HG03378 (cell line): ENCODE measurements at regions not wholly inside any gene's neighbourhood (a gene's known extent, or its start where the extent isn't known, plus 50 kb on each side); places are given as distances from the start of the nearest gene placed in this dataset.

ENCODE experiments used
- ATAC-seq: cut with Tn5 transposase; IDR thresholded peaks from one replicate; pipeline ENCODE4 v1.9.1; 2021; ENCODE audit warnings: mild to moderate bottlenecking, moderate library complexity; ENCODE audit not compliant: unreplicated experiment

DNA sequence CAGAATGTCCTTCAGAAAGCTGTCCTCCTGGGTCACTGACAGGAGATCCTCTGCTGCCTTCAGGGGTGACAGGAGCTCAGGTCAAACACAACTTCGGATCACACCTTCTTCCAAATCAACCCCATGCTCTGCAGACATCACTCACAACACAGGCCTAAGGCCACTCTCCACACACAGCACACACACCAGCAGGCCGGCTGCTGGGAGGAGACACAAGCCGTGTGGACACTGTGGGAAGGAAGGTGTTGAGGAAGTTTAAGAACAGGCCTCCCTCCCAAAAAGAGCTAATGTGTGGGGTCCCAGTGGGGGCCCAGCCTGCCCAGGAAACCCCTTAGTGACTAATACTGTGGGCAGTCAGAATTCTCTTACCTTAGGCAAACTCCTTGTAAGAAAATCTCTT, 290.3 kb upstream of the ID2 start:
- ATAC-seq = no peak

DNA sequence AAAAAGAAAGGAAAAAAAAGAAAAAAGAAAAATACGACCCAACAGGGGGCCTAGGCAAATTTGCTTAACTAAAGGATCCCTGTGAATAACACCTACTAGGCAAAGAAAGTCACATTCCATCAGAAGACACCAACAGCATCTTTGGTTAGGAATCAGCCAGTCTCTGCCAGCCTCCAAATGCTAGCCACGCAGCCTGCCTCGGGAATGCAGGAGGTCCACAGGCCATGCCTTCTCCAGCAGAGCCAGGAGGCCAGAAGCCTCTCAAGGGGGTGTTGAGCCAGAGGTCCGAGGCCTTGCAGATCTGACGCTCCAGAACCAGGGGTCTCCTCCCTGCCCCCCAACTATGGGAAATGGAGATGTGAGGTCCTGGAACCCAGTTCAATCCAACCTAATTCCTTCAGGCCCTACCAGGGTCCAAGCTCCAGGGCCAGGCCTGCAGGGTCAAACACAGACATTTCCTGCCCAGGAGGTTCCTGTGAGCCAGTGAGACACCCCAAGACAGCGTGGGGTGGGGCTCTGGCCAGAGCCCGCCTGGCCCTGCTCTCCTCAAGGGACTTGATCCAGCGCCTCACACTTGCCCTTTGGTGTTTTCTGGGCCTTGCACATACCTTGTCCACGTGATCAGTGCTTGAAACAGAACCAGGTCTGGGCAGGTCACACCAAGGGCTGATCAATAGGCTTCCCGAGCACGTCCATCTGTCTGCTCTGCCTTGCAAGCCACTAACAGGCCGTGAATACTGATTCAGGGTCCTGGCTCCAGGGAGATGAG, 289.6 kb upstream of the ID2 start:
- no peak for ATAC-seq

DNA sequence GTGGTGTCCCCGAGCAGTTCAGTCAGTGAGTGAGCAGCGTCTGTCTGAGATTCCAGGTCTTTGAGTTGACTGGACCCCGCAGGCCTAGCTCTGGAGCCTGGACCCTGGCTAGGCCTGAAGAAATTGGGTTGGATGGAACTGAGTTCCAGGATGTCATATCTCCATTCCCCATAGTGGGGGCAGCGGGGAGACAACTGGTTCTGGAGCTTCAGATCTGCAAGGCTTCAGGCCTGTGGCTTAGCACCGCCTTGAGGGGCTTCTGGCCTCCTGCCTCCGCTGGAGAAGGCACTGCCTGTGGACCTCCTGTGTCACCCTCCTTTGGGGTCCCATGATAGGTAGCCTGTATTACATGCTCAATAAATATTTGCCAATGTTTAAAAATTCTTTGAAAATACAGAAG, 288.4 kb upstream of the ID2 start:
- no peak for ATAC-seq

DNA sequence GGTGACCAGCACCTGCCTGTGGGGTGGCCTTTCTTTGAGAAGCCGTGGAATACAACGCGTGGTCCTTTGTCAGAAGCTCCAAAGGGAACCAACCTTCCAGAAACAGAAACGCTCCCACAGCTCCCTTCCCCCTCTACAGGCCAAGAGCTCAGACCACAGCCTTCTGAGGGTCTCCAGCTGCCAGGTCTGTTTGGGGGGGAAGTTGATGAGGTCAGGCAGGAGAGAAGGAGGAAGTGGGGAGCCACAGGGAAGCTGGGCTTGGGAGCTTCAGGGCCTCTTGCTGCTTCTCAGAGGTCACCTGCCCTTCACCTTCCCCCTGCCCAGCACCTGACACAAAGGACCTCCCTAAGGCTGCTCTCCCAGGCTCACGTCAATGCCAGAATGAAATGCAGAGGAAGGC, 287.7 kb upstream of the ID2 start:
- ATAC-seq = no peak

DNA sequence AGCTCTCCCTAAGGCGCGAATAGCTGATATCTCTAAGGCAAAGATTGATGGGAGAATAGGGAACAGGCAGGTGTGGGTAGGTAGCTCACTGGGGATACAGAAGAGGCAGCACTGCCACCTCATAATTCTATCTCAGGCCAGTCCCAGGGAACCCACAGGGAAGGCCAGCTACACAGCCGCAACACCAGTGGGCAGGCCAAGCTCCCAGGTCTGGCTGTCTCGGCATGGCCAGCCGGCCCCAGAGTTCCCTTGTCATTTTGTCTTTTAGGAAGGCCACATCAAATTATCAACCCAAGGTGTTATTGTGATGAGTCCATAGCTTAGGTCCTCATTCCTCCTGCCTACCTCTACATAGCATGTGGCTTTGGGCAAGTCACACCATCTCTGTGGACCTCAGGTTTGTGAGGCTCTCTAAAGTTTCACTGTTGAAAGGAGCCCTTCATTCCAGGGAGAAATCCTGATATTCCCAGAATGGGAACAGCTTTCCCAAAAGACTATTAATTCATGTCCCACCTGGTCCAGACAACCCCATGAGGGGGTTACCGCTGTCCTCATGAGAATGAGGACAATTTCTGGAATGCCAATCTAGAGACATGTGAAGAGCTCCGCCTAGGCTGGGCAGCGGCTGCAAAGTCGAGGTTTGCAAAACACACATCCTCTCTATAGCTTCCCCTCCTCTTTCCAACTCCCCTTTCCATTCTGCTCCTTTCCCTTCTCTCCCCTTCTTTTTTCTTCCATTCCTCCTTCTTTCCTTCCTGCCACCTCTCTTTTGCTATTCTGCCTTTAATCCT, 287.1 kb upstream of the ID2 start:
- ATAC-seq = no peak

DNA sequence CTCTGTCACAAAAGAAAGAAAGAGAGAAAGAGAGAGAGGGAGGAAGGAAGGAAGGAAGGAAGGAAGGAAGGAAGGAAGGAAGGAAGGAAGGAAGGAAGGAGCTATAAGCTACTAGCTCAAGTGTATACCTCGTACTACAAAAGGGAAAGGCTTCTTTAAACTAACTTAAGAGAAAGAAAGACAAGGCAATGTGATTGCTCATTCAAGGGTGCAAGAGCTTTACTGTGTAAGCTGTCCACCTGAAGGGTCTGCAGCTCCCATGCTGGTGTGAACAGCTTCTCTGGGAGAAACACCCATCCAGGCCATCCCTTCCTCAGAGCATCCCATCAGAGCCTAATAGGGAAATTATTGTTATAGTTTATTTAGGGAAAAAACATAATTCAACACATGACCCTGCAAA, 286.1 kb upstream of the ID2 start:
- no peak for ATAC-seq

DNA sequence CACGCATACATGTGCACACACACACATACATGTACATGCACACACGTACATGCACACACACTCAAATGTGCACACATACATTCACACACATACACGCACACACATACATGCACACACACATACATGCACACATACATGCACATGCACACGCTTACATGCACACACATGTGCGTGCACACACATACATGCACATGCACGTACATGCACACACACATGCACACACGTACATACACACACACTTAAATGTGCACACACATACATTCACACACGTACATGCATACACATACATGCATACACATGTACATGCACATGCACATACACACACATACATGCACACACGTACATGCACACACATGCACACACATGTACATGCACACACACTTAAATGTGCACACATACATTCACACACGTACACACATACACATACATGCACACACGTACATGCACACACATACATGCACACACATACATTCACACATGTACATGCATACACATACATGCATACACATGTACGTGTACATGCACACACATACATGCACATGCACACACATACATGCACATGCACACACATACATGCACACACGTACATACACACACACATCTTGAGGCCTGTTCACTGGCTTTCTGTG, 283.7 kb upstream of the ID2 start:
- no peak for ATAC-seq

DNA sequence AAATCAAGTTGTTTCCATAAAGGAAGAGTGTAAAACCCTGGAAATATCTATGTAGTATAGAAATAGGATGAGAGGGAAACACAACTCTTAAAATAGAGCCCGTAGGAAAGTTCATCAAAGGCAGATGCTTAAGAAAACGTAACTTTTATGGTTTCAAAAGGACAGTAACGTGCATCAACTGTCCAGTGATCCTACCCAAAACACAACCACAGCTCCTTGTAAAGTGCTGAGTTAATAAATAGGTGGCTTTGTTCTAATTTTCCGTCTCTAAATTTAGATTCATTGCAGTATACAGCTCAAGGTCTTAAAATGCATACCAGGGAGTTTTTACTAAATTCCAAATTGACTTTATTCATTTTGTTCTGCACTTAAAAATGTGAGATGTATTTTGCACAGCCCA, 282.1 kb upstream of the ID2 start:
- no peak for ATAC-seq

DNA sequence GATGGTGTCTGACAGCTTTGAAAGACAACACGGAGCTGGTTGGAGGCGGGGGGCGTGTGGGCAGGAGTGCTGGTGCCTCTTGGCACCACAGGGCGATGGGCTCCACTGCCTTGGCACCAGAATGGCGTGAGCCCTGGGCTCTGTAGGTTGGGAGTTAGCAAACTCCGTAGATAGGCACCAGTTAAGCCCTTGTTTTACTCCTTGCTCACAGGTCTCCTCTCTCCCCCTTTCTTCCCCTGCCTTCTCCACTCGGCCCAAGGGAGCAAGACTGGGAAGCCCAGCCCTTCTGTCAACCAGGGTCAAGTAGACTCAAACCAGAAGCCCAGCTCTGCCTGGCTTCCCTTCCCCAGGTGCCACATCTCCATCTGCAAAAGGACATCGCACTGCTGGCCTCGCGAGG, 281.7 kb upstream of the ID2 start:
- no peak for ATAC-seq

DNA sequence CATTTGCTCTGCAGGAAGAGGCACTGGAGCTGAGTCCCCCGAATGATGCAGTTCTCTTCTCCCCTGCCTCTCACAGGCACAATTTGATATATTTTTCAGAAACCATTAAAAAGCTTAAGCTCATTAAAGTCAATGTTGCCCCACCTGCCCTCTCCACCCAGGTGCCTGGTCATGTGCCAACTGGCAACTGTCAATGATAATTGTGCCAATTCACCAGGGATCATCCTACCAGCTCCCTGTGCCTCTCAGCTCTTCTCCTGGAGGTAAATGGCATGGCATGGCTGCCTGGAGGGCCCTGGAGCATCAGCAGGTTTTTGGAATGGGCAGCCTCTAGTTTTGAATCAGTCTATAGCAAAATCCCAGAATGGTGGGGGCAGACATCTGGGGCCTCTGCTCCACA, 279.6 kb upstream of the ID2 start:
- no peak for ATAC-seq

DNA sequence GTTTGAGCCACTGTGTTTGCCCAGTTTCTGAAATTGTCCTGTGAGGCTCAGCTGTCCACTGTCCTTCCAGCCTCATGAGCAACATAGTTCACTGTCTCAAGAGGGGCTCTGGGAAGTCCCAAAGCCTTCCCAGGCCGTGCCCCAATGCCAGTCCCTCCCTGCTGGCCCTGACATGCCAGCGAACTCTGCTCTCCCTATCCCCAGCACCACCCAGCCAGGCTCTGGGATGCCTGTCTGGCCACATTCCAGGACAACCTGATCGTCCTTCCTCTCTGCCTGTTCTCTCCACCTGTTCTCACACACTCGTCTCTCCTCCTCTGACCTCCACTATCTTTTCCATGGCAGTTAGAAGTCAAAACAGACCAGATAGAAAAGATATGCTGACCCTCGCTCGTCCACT, 278.0 kb upstream of the ID2 start:
- no peak for ATAC-seq

DNA sequence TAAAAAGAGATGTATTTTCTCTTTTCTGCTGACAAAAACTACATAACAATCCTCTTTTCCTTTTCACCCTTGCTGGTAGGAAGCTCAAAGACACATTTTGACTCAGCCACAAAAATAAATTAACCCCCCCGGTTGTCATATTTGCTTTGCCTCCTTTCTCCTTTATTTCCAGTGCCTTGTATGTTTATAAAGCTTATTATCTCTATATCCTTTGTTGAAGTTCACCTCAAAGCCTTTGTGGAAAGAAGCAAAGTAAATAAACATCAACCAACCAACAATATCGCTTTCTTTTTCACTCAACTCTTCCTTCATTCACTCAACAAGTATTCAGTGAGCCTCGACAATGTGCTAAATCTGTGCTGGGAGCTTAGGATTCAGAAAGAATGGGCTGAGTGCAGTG, 276.5 kb upstream of the ID2 start:
- no peak for ATAC-seq

DNA sequence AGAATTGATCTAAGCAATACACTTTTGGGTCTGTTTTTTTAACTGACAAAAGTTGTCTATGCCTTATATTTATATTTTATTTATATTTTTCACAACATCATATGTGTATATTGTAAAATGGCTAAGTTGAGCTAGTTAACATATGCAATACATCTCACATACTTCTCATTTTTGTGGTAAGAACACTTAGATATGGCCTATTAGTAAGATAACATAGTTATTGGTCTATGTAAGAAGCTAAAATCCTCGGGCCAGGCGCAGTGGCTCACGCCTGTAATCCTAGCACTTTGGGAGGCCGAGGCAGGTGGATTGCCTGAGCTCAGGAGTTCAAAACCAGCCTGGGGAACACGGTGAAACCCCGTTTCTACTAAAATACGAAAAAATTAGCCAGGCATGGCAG, 275.6 kb upstream of the ID2 start:
- no peak for ATAC-seq

DNA sequence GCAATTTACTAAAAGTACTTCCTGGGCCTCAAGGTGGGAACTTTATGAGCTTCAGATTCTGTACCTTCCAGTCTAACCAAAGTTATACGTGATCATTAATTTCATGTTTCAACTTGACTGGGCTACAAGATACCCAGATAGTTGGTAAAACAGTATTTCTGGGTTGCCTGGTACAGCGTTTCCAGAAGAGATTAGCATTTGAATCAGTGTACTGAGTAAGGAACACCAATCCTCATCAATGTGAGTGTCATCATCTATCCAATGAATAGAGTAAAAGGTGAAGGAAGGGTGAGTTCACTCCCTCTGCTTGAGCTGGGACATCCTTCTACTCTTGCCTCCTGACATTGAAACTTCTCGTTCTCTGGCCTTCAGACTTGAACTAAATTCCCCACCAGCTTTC, 274.5 kb upstream of the ID2 start:
- ATAC-seq = no peak

DNA sequence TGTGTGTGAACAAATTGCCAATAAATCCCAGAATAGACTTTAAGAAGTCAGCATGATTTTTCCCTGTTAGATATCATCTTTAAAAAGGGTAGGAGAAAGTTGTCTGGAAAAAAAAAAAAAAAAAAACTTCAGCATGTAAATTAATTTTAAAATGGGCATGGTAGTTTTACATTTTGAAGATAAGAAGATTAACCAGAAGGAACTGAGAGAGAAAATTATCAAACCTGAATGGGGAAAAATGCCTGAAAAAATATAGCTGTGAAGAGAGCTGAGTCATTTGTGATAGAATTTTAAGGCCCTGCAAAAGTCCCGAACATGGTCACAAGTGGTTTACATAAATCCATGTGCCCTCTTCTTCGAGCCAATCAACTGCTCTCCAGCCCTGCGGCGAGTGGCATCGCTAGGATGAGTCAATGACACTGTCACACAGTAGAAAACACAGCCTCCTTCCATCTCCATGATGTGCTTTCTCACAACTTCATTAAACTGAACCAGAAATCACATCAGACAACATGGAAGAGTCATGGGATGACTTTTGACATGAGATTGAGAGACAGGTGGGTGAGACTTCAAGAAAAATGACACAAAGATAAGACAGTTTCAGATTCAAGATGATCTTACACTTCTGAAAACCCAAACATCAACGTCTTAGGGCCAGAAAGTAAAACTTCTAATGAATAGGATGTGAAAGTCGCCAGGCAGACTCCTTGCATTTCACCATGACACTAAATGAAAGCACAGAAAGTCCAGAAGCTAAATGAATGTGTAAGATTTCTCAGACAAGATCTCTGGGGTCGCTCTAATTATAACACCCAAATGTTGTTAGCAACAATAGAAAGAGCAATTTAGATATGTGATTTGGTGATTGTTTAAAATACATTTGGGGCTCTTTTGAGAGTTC, 273.0 kb upstream of the ID2 start:
- peak; percentile 87 for ATAC-seq

DNA sequence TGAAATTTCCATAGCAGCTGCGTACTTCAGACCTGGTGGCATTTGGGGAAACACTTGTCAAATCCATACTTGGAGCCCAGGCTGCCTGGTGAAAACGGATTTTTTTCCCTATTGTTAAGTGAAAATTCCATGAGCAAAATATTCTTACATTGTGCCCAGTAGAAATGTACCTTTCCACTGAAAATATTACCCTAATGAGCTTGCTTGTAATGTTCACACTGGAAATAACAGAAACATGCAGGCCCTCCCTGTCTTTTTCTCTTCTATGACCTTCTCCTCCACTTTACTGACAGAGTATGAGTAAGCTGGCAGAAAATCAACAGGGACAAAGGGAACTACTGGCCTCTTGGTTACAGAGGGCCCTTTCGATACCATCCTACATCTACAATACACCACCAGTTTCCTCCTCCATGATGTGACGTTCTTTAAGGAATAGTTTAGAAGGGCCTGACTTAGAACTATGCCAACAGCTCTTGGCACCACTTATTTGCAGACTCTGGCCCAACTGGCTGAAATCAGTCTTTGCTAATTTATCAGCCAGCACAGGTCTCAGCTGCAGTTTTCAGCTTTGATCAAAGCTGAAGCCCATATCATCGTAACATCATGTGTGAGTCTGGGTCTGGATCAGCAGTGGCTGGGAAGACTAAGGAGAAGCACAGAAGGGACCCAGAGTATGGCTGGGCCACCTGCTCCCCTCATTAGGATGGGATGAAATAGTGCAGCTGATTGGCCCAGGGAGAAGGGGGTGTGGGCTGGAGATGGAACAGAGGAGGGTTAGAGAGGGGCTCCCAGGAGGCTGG, 272.2 kb upstream of the ID2 start:
- no peak for ATAC-seq

DNA sequence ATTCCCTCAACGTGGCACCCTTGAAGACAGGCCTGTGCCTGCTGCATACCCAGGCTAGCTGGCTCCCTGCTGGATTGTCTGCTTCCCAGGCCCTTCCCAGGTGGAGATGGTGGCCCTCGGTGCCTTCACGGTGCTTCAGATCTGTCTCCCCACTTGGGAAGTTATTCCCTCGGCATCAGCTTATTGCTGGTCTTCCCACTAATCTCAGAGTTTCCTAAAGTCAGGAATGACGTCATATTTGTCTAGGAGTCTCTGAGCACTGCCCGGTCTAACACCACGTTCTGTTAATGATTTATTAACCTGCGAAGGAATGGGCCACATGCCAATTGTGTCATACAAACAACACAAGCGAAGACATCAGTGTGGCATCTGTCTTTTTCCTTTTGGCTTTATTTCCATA, 269.8 kb upstream of the ID2 start:
- no peak for ATAC-seq

DNA sequence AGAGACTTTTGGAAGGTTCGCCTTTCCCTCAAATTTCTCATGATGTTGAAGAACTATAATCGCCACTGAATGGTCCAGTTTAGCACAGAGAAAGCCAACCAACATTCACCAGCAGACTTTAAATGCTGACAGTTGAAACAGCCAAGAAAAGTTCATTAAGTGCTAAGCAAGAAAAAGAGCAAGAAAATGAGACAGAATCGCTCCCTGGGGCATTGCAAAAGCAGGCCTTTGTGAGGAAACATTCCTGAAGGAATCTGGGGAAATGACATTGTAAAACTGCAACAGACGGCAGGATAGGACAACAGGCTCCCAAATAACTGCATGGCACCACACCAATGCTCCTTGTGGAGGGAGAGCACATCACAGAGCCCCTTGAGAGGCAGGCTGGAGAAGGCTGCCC, 269.3 kb upstream of the ID2 start:
- ATAC-seq = no peak

DNA sequence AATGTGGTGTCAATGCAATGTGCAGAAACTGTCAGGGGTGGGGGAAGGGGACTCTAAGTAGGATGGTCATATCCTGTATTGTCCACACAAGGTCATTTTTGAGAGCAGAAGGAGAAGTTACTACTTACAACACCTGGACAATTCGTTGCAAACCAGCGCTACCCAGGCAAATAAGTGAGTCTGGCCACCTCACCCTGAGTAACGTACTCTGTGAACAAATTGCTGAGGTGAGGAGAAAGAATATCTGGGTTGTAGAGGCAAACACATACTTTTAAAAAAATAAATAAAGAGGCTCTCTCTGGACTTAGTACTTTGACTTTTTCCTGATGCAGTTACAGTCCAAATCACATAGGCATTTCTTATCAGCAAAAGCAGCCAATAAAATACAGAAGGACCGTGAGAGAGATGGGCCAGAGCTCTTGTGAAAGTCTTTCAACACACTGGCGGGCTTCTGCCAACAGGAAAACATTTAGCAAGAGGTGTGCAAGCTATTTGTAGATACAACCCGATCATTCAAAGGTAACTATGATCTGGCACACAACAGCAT, 268.2 kb upstream of the ID2 start:
- no peak for ATAC-seq
